ENCODE measurements at regions not wholly inside any gene's neighbourhood (a gene's known extent, or its start where the extent isn't known, plus 50 kb on each side); places are given as distances from the start of the nearest gene placed in this dataset.
"Not testable (repeated sequence)": the region's sequence is repeated elsewhere in the genome, so short reads cannot be mapped to it uniquely, and the experiment has no call there.

- DNase-seq (ENCODE audit: low read depth) = no peak
Observed at GRCh38 chr11:101835506-101836063, 79.2 kb upstream of the CEP126 start.

- not testable (repeated sequence) for DNase-seq (ENCODE audit: low read depth)
Observed at GRCh38 chr11:101830475-101830874, 84.3 kb upstream of the CEP126 start.

GRCh38 chr11:101825531-101825930, 89.3 kb upstream of the CEP126 start:
- DNase-seq (ENCODE audit: low read depth) = no peak

GRCh38 chr11:101817581-101817980, 97.2 kb upstream of the CEP126 start:
- DNase-seq (ENCODE audit: low read depth) = peak; percentile 43

- no peak for DNase-seq (ENCODE audit: low read depth)
Observed at GRCh38 chr11:101816613-101817012, 98.2 kb upstream of the CEP126 start.

- DNase-seq (ENCODE audit: low read depth) = no peak
Observed at GRCh38 chr11:101812546-101812945, 102.3 kb upstream of the CEP126 start.

- no peak for DNase-seq (ENCODE audit: low read depth)
Observed at GRCh38 chr11:101810546-101810945, 104.3 kb upstream of the CEP126 start.

GRCh38 chr11:101807531-101807930, 107.3 kb upstream of the CEP126 start:
- no peak for DNase-seq (ENCODE audit: low read depth)

- no peak for DNase-seq (ENCODE audit: low read depth)
Observed at GRCh38 chr11:101803651-101804050, 111.2 kb upstream of the CEP126 start.

GRCh38 chr11:101797335-101797734, 117.5 kb upstream of the CEP126 start:
- DNase-seq (ENCODE audit: low read depth) = no peak

GRCh38 chr11:101792814-101793213, 122.0 kb upstream of the CEP126 start:
- no peak for DNase-seq (ENCODE audit: low read depth)

GRCh38 chr11:101786916-101787315, 127.9 kb upstream of the CEP126 start:
- DNase-seq (ENCODE audit: low read depth) = no peak

GRCh38 chr11:101786421-101786820, 128.4 kb upstream of the CEP126 start:
- no peak for DNase-seq (ENCODE audit: low read depth)

- not testable (repeated sequence) for DNase-seq (ENCODE audit: low read depth)
Observed at GRCh38 chr11:101779167-101779566, 135.6 kb upstream of the CEP126 start.

GRCh38 chr11:101777476-101777875, 137.3 kb upstream of the CEP126 start:
- no peak for DNase-seq (ENCODE audit: low read depth)

- no peak for DNase-seq (ENCODE audit: low read depth)
Observed at GRCh38 chr11:101775033-101775432, 139.8 kb upstream of the CEP126 start.

GRCh38 chr11:101770648-101771047, 144.2 kb upstream of the CEP126 start:
- DNase-seq (ENCODE audit: low read depth) = no peak

- DNase-seq (ENCODE audit: low read depth) = no peak
Observed at GRCh38 chr11:101765932-101766331, 148.9 kb upstream of the CEP126 start.

- no peak for DNase-seq (ENCODE audit: low read depth)
Observed at GRCh38 chr11:101759771-101760450, 154.9 kb upstream of the CEP126 start.

- no peak for DNase-seq (ENCODE audit: low read depth)
Observed at GRCh38 chr11:101757741-101758140, 157.1 kb upstream of the CEP126 start.

GRCh38 chr11:101748572-101749344, 165.0 kb upstream of the TRPC6 start:
- no peak for DNase-seq (ENCODE audit: low read depth)

- DNase-seq (ENCODE audit: low read depth) = no peak
Observed at GRCh38 chr11:101745756-101746155, 161.9 kb upstream of the TRPC6 start.

GRCh38 chr11:101743828-101744227, 160.0 kb upstream of the TRPC6 start:
- DNase-seq (ENCODE audit: low read depth) = no peak

Data from fibroblast of the conjunctiva (primary cell).